Activated CD4-positive, alpha-beta T cell treated with anti-CD3 and anti-CD28 coated beads, Interleukin-2, amount 50 U/mL, for 24 hours (primary cell): ENCODE measurements at regions not wholly inside any gene's neighbourhood (a gene's known extent, or its start where the extent isn't known, plus 50 kb on each side); places are given as distances from the start of the nearest gene placed in this dataset.

Experiments
- DNase-seq, 2 donors: peaks; one replicate each; pipeline ENCODE4 v3.0.0-alpha.2; 2020; ENCODE audit warnings: low read depth in 1 of 2, low spot score in 1 of 2

- no peak for DNase-seq
These were observed 157.9 kb downstream of the RPS12 start for GRCh38 chr6:132972254-132972653.

GRCh38 chr6:132972971-132973370 is 158.6 kb downstream of the RPS12 start:
- no peak for DNase-seq

DNA sequence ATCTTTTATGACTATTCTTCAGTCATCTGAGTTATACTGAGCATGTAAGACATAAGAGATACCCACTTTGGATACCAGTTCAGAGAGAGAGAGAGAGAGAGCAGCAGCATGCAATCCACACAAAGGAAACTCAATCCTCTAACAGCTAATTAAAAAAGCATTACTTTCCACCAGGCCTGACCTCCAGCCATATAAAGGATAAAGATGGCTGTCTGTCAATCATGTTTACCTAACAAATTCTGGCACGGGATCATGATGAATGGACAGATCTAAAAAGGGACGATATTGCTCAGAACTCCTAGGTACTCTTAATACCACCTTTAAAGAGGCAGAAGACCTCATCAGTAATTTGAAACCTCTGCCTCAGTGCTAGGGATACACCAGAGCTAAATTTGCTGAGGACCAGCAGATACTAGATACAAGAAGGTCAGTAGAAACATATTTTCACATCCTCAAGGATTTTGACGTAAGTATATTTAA is 159.2 kb downstream of the RPS12 start:
- no peak for DNase-seq

GRCh38 chr6:132974122-132974521 is 159.8 kb downstream of the RPS12 start:
- no peak for DNase-seq

- DNase-seq = no peak
These were observed 163.0 kb downstream of the RPS12 start for GRCh38 chr6:132977413-132977812.

DNA sequence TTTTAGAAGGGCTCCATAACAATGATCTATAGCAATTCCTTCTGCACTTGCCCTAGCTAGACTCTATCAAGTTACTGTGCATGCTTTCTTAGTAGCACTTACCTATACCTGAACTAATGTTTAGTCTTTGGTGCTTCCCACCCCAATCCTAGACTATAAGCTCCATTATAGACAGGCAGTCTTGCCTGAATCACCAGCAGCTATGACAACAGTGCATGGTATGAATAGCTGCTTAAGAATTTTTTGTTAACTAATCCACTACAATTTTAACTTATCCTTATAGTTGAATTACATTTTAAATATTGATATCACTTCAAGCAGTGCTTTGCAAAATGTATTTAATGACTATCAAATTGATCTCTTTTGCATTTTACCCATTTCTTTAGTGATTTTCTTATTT is 164.3 kb downstream of the RPS12 start:
- DNase-seq = no peak

GRCh38 chr6:132993738-132994137 is 179.4 kb downstream of the RPS12 start:
- no peak for DNase-seq

GRCh38 chr6:132995009-132995408 is 180.6 kb downstream of the RPS12 start:
- DNase-seq = no peak

DNA sequence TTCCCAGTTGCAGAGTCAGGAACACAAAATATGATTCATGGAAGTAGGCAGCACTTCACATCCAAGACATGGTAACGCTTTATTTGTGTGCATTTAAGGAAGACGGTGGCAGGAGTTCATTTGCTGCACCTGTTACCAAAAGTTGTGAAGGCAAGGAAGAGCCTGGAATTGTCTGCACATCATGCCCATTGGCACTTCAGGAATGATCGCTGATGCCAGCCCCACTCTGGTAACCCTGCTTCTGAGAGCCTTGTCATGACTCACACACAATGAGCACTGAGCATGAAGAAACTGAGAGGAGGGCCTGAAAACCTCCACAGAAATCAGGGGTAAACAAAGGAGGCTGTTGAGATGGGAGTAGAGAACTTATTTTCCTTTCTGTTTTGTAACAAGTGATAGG is 181.1 kb downstream of the RPS12 start:
- DNase-seq = no peak

GRCh38 chr6:132998418-132998817 is 184.0 kb downstream of the RPS12 start:
- DNase-seq = no peak

DNA sequence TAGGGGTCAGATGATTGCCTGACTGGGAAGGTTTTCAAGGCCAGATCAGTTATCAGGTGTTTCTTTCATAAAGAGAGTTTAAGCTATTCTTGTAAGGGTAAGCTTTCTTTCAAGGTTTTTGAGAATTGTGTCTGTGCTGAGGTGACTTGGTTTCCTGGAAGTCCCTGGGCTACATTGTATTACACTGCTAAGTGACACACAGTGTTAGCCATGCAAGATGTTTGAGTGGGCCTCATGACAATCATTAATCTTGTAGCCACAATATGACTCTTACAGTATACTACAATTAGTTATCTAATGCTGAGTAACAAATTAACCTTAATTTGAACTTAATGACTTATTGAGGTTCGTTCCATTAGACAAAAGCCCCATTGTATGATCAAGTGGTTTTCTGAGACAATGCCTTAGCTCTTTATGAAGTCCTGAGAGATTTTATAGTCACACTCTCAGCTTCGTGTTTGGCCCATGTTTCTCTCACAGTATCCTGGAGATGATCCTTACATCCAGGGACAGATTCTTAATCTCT is 186.7 kb downstream of the RPS12 start:
- no peak for DNase-seq

- no peak for DNase-seq
These were observed 190.0 kb downstream of the RPS12 start for GRCh38 chr6:133004304-133004884.

DNA sequence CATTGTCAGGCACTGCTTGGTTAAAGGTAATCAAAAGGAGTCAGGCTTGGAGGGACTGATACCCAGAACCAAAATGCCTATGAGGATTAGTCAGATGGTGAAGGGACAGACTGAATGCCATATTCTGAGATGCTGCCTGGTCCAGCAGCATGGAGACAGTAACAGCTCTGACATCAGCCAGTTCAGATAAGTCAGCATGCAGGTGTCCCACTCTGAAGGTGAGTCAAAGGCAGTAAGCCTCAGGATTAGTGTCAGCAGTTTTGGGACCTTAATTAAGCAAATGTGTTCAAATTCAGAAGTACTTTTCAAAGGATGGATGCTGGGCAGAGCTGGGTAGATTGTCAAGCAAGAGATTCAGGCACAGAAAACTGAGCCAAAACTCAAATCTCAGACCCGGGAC is 198.4 kb downstream of the RPS12 start:
- no peak for DNase-seq

GRCh38 chr6:133016631-133017030 is 202.3 kb downstream of the RPS12 start:
- DNase-seq = no peak

DNA sequence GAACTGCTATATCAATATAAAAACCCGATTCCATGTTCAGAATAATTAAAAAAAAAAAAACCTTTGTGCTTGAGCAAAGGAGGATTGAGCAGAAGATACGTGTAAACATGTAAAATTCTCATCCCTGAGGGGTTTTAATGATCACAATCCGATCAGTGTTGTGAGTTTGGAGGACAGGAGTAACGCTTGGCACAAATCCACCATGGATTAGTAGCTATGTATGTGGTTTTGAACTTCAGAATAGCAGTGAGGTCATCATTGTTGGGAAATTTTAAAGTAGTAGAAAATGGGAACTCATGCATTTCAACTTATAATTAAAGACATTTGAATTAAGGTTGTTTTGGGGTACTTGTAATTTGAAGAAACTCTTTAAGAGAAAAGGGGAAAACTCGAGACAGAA is 203.2 kb downstream of the RPS12 start:
- no peak for DNase-seq

GRCh38 chr6:133026705-133027104 is 212.3 kb downstream of the RPS12 start:
- no peak for DNase-seq

- no peak for DNase-seq
These were observed 207.9 kb upstream of the EYA4 start for GRCh38 chr6:133033263-133033662.

GRCh38 chr6:133034509-133035206 is 206.5 kb upstream of the EYA4 start:
- no peak for DNase-seq

- no peak for DNase-seq
These were observed 200.9 kb upstream of the EYA4 start for GRCh38 chr6:133040094-133040802.

DNA sequence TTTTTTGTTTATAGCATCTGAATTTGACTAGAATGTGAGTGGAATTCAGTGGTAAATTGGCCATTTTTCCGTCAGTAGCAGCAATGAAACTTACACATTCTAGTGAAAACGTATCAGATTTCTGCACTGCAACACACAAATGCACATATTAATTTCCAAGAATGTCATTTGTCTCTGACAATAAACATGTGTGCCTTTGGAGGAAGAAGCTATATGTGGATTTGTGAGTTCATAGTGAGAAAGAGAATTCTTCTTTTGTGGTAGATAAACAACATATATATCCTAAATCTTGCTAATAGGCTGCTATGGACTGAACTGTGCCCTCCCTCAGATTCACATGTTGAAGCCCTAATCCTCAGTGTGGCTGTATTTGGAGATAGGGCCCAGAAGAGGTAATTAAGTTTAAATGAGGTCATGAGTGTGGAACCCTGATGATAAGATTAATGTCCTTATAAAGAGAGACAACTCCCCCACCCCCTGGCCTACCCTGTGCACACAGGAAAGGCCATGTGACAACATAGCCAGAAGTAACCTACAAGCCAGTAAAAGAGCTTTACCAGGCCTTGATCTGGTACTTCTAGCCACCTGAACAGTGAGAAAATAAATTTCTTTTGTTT is 200.2 kb upstream of the EYA4 start:
- no peak for DNase-seq

- DNase-seq = no peak
These were observed 198.5 kb upstream of the EYA4 start for GRCh38 chr6:133042550-133043120.
